ENCODE measurements at regions not wholly inside any gene's neighbourhood (a gene's known extent, or its start where the extent isn't known, plus 50 kb on each side); places are given as distances from the start of the nearest gene placed in this dataset.

- Histone ChIP-seq H3F3A (ENCODE audit: insufficient read depth, low read depth) (no peaks in the 10 kb centered on the region), H3K9me3 (ENCODE audit: insufficient read depth, low read depth) (no peaks in the 10 kb centered on the region), H3K27ac (no peak overlapping the region), H4K20me1 (ENCODE audit: insufficient read depth) (no peaks in the 10 kb centered on the region), H3K36me3 (ENCODE audit: low read depth) (no peaks in the 10 kb centered on the region), H3K4me3 (0 out of 2 replicates have a peak overlapping the region, but pooled peaks have one; percentile 7), H3K9me2 (ENCODE audit: insufficient read depth) (no peaks in the 10 kb centered on the region), H2AFZ (no peak overlapping the region), H3K79me2 (ENCODE audit: low read depth) (no peaks in the 10 kb centered on the region), H3K4me2 (0 out of 2 replicates have a peak overlapping the region, but pooled peaks have one; percentile 26), H3K27me3 (ENCODE audit: insufficient read depth, low read depth) (no peaks in the 10 kb centered on the region), H3K4me1 (replicated peaks; ENCODE audit: insufficient read depth) (no peaks in the 10 kb centered on the region; the same call in 1 of the 2 replicates)
- no TSS peak for BruUV-seq (replicated peaks)
- intact Hi-C loops (cut with micrococcal nuclease; ENCODE audit: unreplicated experiment), result no loop called here
- CTCF ChIA-PET, result interaction anchor here (0.7 kb wide), 1 partner anchor 100 kb away, joined by 3 read pairs; no protein-coding TSS in a partner anchor
- POLR2A ChIA-PET (ENCODE audit: unreplicated experiment), result interaction anchor here (0.6 kb wide), 1 partner anchor 414 kb away, joined by 3 read pairs; no protein-coding TSS in a partner anchor
- TF ChIP-seq CTCF (conservative IDR thresholded peaks at IDR 0.05), result no peak
- no peak for TF ChIP-seq EZH2 (IDR thresholded peaks at IDR 0.05; ENCODE audit: low read depth)
- no peak for DNase-seq
Observed at GRCh38 chr1:222898191-222898527, 83.3 kb downstream of the DISP1 start.

- CTCF ChIA-PET, result no interaction called here
- intact Hi-C loops (cut with micrococcal nuclease; ENCODE audit: unreplicated experiment), result no loop called here
Observed at GRCh38 chr1:222899471-222899870, 84.6 kb downstream of the DISP1 start.

GRCh38 chr1:222904451-222904850, 89.6 kb downstream of the DISP1 start:
- Histone ChIP-seq H3K9me3 (ENCODE audit: insufficient read depth, low read depth) (no peaks in the 10 kb centered on the region), H3K4me3 (no peak overlapping the region), H3K9me2 (ENCODE audit: insufficient read depth) (no peaks in the 10 kb centered on the region), H3K4me1 (replicated peaks; ENCODE audit: insufficient read depth) (no peaks in the 10 kb centered on the region), H3K79me2 (ENCODE audit: low read depth) (no peaks in the 10 kb centered on the region), H3F3A (ENCODE audit: insufficient read depth, low read depth) (no peaks in the 10 kb centered on the region), H2AFZ (no peak overlapping the region), H3K27ac (no peak overlapping the region), H3K4me2 (no peak overlapping the region), H3K27me3 (ENCODE audit: insufficient read depth, low read depth) (no peaks in the 10 kb centered on the region), H4K20me1 (ENCODE audit: insufficient read depth) (no peaks in the 10 kb centered on the region), H3K36me3 (ENCODE audit: low read depth) (no peaks in the 10 kb centered on the region)
- TF ChIP-seq CTCF (conservative IDR thresholded peaks at IDR 0.05) (no peak), EZH2 (IDR thresholded peaks at IDR 0.05; ENCODE audit: low read depth) (no peak)
- ChIA-PET POLR2A (ENCODE audit: unreplicated experiment) (no interaction called here), CTCF (no interaction called here)
- no peak for DNase-seq
- intact Hi-C loops (cut with micrococcal nuclease; ENCODE audit: unreplicated experiment), result no loop called here
- no TSS peak for BruUV-seq (replicated peaks)

More at GRCh38 chr1:222899471-222899870, 84.6 kb downstream of the DISP1 start:
- Histone ChIP-seq H3K9me3 (ENCODE audit: insufficient read depth, low read depth) (no peaks in the 10 kb centered on the region), H3K4me3 (no peak overlapping the region), H3K4me1 (replicated peaks; ENCODE audit: insufficient read depth) (no peaks in the 10 kb centered on the region; the same call in 1 of the 2 replicates), H2AFZ (no peak overlapping the region), H3K27me3 (ENCODE audit: insufficient read depth, low read depth) (no peaks in the 10 kb centered on the region), H3F3A (ENCODE audit: insufficient read depth, low read depth) (no peaks in the 10 kb centered on the region), H3K27ac (no peak overlapping the region), H3K9me2 (ENCODE audit: insufficient read depth) (no peaks in the 10 kb centered on the region), H3K36me3 (ENCODE audit: low read depth) (no peaks in the 10 kb centered on the region), H3K4me2 (no peak overlapping the region), H4K20me1 (ENCODE audit: insufficient read depth) (no peaks in the 10 kb centered on the region), H3K79me2 (ENCODE audit: low read depth) (no peaks in the 10 kb centered on the region)
- no TSS peak for BruUV-seq (replicated peaks)
- POLR2A ChIA-PET (ENCODE audit: unreplicated experiment), result no interaction called here
- no peak for TF ChIP-seq CTCF (conservative IDR thresholded peaks at IDR 0.05)
- no peak for TF ChIP-seq EZH2 (IDR thresholded peaks at IDR 0.05; ENCODE audit: low read depth)
- DNase-seq, result no peak

Measured in PC-9 (cell line).